ENCODE measurements at regions not wholly inside any gene's neighbourhood (a gene's known extent, or its start where the extent isn't known, plus 50 kb on each side); places are given as distances from the start of the nearest gene placed in this dataset.

- no peak for TF ChIP-seq GATA2 (IDR thresholded peaks at IDR 0.05; ENCODE audit: low read depth, low read length)
- no peak for TF ChIP-seq GATA3 (IDR thresholded peaks at IDR 0.05; ENCODE audit: low read depth, low read length)
These were observed 674.7 kb downstream of the CCSER2 start for GRCh38 chr10:85003083-85003482.
